ENCODE measurements at regions not wholly inside any gene's neighbourhood (a gene's known extent, or its start where the extent isn't known, plus 50 kb on each side); places are given as distances from the start of the nearest gene placed in this dataset.

- TF ChIP-seq POLR2A (IDR thresholded peaks at IDR 0.05; ENCODE audit: low read length) (no peak), GATA1 (IDR thresholded peaks at IDR 0.05; ENCODE audit: low read depth, low read length) (no peak)
Measured at GRCh38 chr18:78913395-78913794, 66.2 kb upstream of the SALL3 start.

All from erythroblast (primary cell).